Neural progenitor cell (in vitro differentiated cells): ENCODE measurements at regions not wholly inside any gene's neighbourhood (a gene's known extent, or its start where the extent isn't known, plus 50 kb on each side); places are given as distances from the start of the nearest gene placed in this dataset.
"Not testable (repeated sequence)": the region's sequence is repeated elsewhere in the genome, so short reads cannot be mapped to it uniquely, and the experiment has no call there.

Source experiments
- CTCF ChIP-seq: fragments of 200-600 bp; sonication (generic); IDR thresholded peaks from 2 replicates; pipeline ENCODE4 v1.5.1; 2017; ENCODE audit warnings: antibody characterized with exemption, mild to moderate bottlenecking
- EZH2 ChIP-seq: fragments of 200-600 bp; sonication (generic); IDR thresholded peaks from 2 replicates; pipeline ENCODE4 v1.6.1; 2017; ENCODE audit warnings: antibody characterized with exemption, mild to moderate bottlenecking, moderate library complexity
- EZH2phosphoT487 ChIP-seq: fragments of 200-600 bp; sonication (generic); IDR thresholded peaks from 2 replicates; pipeline ENCODE4 v1.6.1; 2017; ENCODE audit warnings: antibody characterized with exemption

GRCh38 chr2:226532976-226533375 is 266.6 kb downstream of the IRS1 start:
- TF ChIP-seq CTCF, EZH2, EZH2phosphoT487: not testable (repeated sequence)
